ENCODE measurements at regions not wholly inside any gene's neighbourhood (a gene's known extent, or its start where the extent isn't known, plus 50 kb on each side); places are given as distances from the start of the nearest gene placed in this dataset.

DNA sequence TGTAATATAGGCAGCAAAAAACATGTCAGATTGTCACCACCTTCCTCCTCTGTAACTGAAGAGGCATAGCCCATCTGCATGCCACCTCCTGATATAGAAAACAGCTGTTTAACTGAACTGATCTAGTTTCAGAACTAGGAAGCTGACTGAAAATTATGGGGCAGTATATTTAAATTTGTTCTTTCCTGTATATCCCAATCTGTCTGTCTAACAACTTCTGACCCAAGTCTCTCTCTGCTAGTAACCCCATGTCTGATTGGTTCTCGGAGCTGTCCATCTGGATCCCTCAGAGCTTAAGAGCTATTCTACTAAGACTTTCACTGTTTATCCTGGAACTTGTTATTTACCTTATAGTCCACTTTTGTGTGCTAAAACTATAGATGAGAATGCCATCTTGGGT, 68.2 kb upstream of the SLC35G4 start:
- 95 to 100% methylated on average over 1 of the region's 1 CpG for WGBS, 2 donors
- TF ChIP-seq, protein P1, sequence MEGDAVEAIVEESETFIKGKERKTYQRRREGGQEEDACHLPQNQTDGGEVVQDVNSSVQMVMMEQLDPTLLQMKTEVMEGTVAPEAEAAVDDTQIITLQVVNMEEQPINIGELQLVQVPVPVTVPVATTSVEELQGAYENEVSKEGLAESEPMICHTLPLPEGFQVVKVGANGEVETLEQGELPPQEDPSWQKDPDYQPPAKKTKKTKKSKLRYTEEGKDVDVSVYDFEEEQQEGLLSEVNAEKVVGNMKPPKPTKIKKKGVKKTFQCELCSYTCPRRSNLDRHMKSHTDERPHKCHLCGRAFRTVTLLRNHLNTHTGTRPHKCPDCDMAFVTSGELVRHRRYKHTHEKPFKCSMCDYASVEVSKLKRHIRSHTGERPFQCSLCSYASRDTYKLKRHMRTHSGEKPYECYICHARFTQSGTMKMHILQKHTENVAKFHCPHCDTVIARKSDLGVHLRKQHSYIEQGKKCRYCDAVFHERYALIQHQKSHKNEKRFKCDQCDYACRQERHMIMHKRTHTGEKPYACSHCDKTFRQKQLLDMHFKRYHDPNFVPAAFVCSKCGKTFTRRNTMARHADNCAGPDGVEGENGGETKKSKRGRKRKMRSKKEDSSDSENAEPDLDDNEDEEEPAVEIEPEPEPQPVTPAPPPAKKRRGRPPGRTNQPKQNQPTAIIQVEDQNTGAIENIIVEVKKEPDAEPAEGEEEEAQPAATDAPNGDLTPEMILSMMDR (IDR thresholded peaks at IDR 0.05) = no peak
- no peak overlapping the region for H3K27ac ChIP-seq
- no peaks in the 10 kb centered on the region for H3K27me3 ChIP-seq
- H3K4me3 ChIP-seq = no peak overlapping the region
- H3K36me3 ChIP-seq = no peaks in the 10 kb centered on the region
- no peaks in the 10 kb centered on the region for H3K4me1 ChIP-seq
- peaks cover 0 to 25% (median 8%) of the 10 kb centered on the region in 4 donors for H3K9me3 ChIP-seq
- DNase-seq (ENCODE audit: low spot score in 2 of 2) = no peak

DNA sequence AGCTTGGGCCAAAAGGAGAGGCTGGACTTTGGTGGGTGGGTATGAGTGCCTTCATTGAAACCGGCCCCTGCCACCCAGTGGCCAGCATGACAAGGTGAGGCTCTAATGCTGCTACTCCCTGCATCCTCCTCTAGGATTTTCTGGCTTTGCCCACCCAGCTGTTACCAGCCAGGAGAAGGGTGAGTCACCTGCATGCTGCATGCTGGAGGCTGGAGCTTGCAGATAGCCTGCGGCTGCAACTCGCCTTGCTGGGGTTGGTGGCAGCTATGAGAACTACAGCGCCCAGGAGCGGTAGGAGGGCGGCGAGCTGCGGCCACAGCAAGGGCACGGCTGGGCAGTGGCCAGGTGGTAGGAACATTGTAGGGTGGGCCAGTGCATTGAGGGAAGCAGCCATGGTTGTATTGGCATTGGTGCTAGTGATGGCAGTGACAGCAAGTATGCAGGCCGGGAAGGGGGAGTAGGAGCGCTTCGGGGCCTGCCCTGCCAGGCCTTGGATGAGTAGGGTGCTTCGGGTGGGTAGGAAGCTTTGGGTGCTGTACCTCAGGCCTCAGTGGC, 75.4 kb upstream of the SLC35G4 start:
- Histone ChIP-seq H3K27ac (no peak overlapping the region), H3K36me3 (no peaks in the 10 kb centered on the region), H3K4me3 (no peak overlapping the region), H3K9me3 (peaks cover 0 to 4% (median 0%) of the 10 kb centered on the region in 4 donors), H3K27me3 (no peaks in the 10 kb centered on the region), H3K4me1 (no peaks in the 10 kb centered on the region)
- WGBS, 2 donors = 97 to 98% methylated on average over 13 of the region's 13 CpGs
- TF ChIP-seq EP300 (IDR thresholded peaks at IDR 0.05) (no peak), POLR2A (IDR thresholded peaks at IDR 0.05) (no peak)
- TF ChIP-seq, protein P1 (IDR thresholded peaks at IDR 0.05) = no peak
- no peak for DNase-seq (ENCODE audit: low spot score in 2 of 2)

DNA sequence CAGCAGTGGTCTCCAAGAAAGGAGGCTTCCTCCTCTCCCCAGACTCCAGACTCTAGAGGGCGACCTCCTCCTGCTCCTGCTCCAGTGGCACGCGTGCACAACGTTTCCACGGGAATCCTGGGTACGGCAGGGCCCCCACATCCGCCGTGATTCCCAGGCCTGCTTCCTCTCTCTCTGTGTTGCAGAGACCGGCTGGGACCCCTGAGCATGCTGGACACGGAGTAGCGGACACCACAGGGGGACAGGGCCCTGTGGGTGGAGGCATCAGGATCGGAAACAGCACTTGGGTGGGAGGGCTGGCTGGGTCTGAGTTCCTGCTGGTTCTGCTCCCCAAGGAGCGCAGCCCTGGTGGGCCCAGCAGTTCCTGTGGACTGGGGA, 75.9 kb upstream of the SLC35G4 start:
- H3K4me3 ChIP-seq = no peak overlapping the region
- H3K36me3 ChIP-seq = no peaks in the 10 kb centered on the region
- peaks cover 0 to 4% (median 0%) of the 10 kb centered on the region in 4 donors for H3K9me3 ChIP-seq
- no peaks in the 10 kb centered on the region for H3K4me1 ChIP-seq
- H3K27me3 ChIP-seq = no peaks in the 10 kb centered on the region
- 93 to 100% methylated on average over 1 to 13 of the region's 13 CpGs for WGBS, 2 donors
- DNase-seq (ENCODE audit: low spot score in 2 of 2) = no peak
- H3K27ac ChIP-seq = no peak overlapping the region
- TF ChIP-seq EP300 (IDR thresholded peaks at IDR 0.05) (no peak), POLR2A (IDR thresholded peaks at IDR 0.05) (no peak)
- TF ChIP-seq, protein P1 (IDR thresholded peaks at IDR 0.05) = no peak

DNA sequence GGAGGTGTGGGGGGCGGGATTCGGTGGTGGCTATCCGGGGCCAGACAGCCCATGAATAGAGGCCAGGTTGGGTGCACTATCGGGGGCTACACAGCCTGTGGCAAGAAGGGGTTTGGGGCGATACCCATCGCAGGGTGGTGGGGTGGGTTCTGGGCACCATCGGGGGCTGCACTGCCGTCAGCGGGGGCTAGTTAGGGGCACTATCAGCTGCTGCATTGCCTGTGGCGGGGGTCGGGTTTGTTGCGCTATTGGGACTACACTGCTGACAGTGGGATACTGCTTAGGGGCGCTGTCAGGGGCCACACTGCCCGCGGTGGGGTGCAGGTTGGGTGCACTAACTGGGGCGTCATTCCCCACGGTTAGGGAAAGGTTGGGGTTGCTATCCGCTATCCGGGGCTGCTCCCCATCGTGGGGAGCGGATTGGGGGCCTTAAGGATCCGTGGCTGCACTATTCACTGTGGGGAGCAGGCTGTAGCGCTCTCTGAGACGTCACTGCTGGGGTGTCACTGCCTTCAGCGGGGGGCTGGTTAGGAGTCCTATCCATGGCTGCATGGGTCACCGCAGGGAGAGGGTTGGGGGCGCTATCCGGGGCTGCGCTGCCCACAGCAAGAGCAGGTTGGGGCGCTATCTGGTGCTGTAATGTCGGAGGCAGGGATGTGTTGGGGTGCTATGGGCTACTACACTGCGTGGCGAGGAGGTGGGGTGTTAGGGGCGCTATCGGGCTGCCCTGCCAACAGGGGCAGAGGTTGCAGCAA, 76.5 kb upstream of the SLC35G4 start:
- Histone ChIP-seq H3K4me3 (no peak overlapping the region), H3K36me3 (no peaks in the 10 kb centered on the region), H3K4me1 (no peaks in the 10 kb centered on the region), H3K27me3 (no peaks in the 10 kb centered on the region), H3K9me3 (peaks cover 0 to 4% (median 0%) of the 10 kb centered on the region in 4 donors), H3K27ac (no peak overlapping the region)
- TF ChIP-seq POLR2A (IDR thresholded peaks at IDR 0.05) (no peak), EP300 (IDR thresholded peaks at IDR 0.05) (no peak)
- TF ChIP-seq, protein P1 (IDR thresholded peaks at IDR 0.05) = no peak
- DNase-seq (ENCODE audit: low spot score in 2 of 2) = no peak
- WGBS, 2 donors = 95 to 96% methylated on average over 31 to 35 of the region's 35 CpGs

DNA sequence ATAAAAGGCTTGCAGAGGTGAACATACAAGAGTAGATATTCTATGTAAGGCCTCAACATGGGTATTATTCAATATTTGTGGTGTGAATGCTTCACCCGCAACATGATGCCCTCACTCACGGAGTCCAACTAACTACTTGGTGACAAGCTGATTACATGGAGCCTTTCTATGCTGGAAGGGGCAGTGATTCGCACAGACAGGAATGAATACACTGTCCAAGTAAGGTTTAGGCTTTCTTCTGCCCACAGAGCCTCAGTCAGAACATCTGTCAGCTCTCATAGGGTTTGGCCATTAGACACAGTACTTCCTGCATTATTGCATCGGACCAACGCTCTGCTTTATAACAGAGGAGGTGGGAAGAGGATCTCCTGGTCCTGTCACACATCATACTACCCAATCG, 80.3 kb upstream of the SLC35G4 start:
- H3K27me3 ChIP-seq = no peaks in the 10 kb centered on the region
- no peak for TF ChIP-seq EP300 (IDR thresholded peaks at IDR 0.05)
- TF ChIP-seq, protein P1 (IDR thresholded peaks at IDR 0.05) = no peak
- no peak for TF ChIP-seq POLR2A (IDR thresholded peaks at IDR 0.05)
- DNase-seq (ENCODE audit: low spot score in 2 of 2) = no peak
- WGBS, 2 donors = 93% methylated on average over 6 of the region's 6 CpGs
- H3K4me3 ChIP-seq = no peak overlapping the region
- no peaks in the 10 kb centered on the region for H3K36me3 ChIP-seq
- peaks cover 0 to 4% (median 0%) of the 10 kb centered on the region in 4 donors for H3K9me3 ChIP-seq
- H3K4me1 ChIP-seq = no peaks in the 10 kb centered on the region
- H3K27ac ChIP-seq = no peak overlapping the region
